ENCODE measurements at regions not wholly inside any gene's neighbourhood (a gene's known extent, or its start where the extent isn't known, plus 50 kb on each side); places are given as distances from the start of the nearest gene placed in this dataset.

GRCh38 chr13:47289567-47289966 is 392.7 kb upstream of the HTR2A start:
- no peak overlapping the region for H3K27ac ChIP-seq
- TF ChIP-seq CTCF (IDR thresholded peaks at IDR 0.05): no peak
- TF ChIP-seq POLR2A (IDR thresholded peaks at IDR 0.05): no peak
- no peak for TF ChIP-seq POLR2AphosphoS5 (IDR thresholded peaks at IDR 0.05; ENCODE audit: insufficient read depth in 1 of 2, low read depth in 1 of 2)
- H3K36me3 ChIP-seq: no peaks in the 10 kb centered on the region
- no peaks in the 10 kb centered on the region for H3K9me3 ChIP-seq
- H3K4me3 ChIP-seq: no peak overlapping the region
- H3K4me1 ChIP-seq: no peaks in the 10 kb centered on the region
- H3K27me3 ChIP-seq: no peaks in the 10 kb centered on the region
- intact Hi-C loops (cut with DNase I): no loop called here
- no peak for DNase-seq (ENCODE audit: extremely low spot score in 2 of 2)

- intact Hi-C loops (cut with DNase I): no loop called here
- H3K27ac ChIP-seq: no peak overlapping the region
Observed at GRCh38 chr13:47288546-47288945, 391.7 kb upstream of the HTR2A start.

GRCh38 chr13:47287291-47287751 is 390.5 kb upstream of the HTR2A start:
- Histone ChIP-seq H3K36me3 (no peaks in the 10 kb centered on the region), H3K4me3 (no peak overlapping the region), H3K27ac (no peak overlapping the region), H3K27me3 (no peaks in the 10 kb centered on the region), H3K9me3 (no peaks in the 10 kb centered on the region), H3K4me1 (no peaks in the 10 kb centered on the region)
- DNase-seq (ENCODE audit: extremely low spot score in 2 of 2): no peak
- TF ChIP-seq POLR2A (IDR thresholded peaks at IDR 0.05) (no peak), CTCF (IDR thresholded peaks at IDR 0.05) (no peak), POLR2AphosphoS5 (IDR thresholded peaks at IDR 0.05; ENCODE audit: insufficient read depth in 1 of 2, low read depth in 1 of 2) (no peak)
- intact Hi-C loops (cut with DNase I): no loop called here

More at GRCh38 chr13:47288546-47288945, 391.7 kb upstream of the HTR2A start:
- no peaks in the 10 kb centered on the region for H3K36me3 ChIP-seq
- DNase-seq (ENCODE audit: extremely low spot score in 2 of 2): no peak
- no peaks in the 10 kb centered on the region for H3K9me3 ChIP-seq
- H3K4me1 ChIP-seq: no peaks in the 10 kb centered on the region
- no peak overlapping the region for H3K4me3 ChIP-seq
- no peaks in the 10 kb centered on the region for H3K27me3 ChIP-seq
- TF ChIP-seq POLR2A (IDR thresholded peaks at IDR 0.05): no peak
- TF ChIP-seq POLR2AphosphoS5 (IDR thresholded peaks at IDR 0.05; ENCODE audit: insufficient read depth in 1 of 2, low read depth in 1 of 2): no peak
- TF ChIP-seq CTCF (IDR thresholded peaks at IDR 0.05): no peak

- DNase-seq (ENCODE audit: extremely low spot score in 2 of 2): no peak
- no peaks in the 10 kb centered on the region for H3K9me3 ChIP-seq
- H3K27me3 ChIP-seq: no peaks in the 10 kb centered on the region
- TF ChIP-seq POLR2A (IDR thresholded peaks at IDR 0.05) (no peak), POLR2AphosphoS5 (IDR thresholded peaks at IDR 0.05; ENCODE audit: insufficient read depth in 1 of 2, low read depth in 1 of 2) (no peak), CTCF (IDR thresholded peaks at IDR 0.05) (no peak)
- intact Hi-C loops (cut with DNase I): no loop called here
- H3K4me3 ChIP-seq: no peak overlapping the region
- H3K4me1 ChIP-seq: no peaks in the 10 kb centered on the region
- no peak overlapping the region for H3K27ac ChIP-seq
- H3K36me3 ChIP-seq: no peaks in the 10 kb centered on the region
Observed at GRCh38 chr13:47281991-47282390, 385.1 kb upstream of the HTR2A start.

GRCh38 chr13:47279920-47280319 is 383.1 kb upstream of the HTR2A start:
- Histone ChIP-seq H3K4me1 (no peaks in the 10 kb centered on the region), H3K4me3 (no peak overlapping the region), H3K27ac (no peak overlapping the region), H3K36me3 (no peaks in the 10 kb centered on the region), H3K27me3 (no peaks in the 10 kb centered on the region), H3K9me3 (no peaks in the 10 kb centered on the region)
- intact Hi-C loops (cut with DNase I): no loop called here
- no peak for DNase-seq (ENCODE audit: extremely low spot score in 2 of 2)
- no peak for TF ChIP-seq CTCF (IDR thresholded peaks at IDR 0.05)
- TF ChIP-seq POLR2A (IDR thresholded peaks at IDR 0.05): no peak
- no peak for TF ChIP-seq POLR2AphosphoS5 (IDR thresholded peaks at IDR 0.05; ENCODE audit: insufficient read depth in 1 of 2, low read depth in 1 of 2)

All from vagina (tissue), 2 donors.